Heart left ventricle (tissue), 13 donors: ENCODE measurements at regions not wholly inside any gene's neighbourhood (a gene's known extent, or its start where the extent isn't known, plus 50 kb on each side); places are given as distances from the start of the nearest gene placed in this dataset.

Experiments used
- POLR2A ChIP-seq, 2 donors: fragments of 450-650 bp; IDR thresholded peaks; one replicate each; pipeline ENCODE4 v1.6.1; 2017; ENCODE audit warnings: antibody characterized with exemption in 2 of 2, mild to moderate bottlenecking in 2 of 2, moderate library complexity in 2 of 2
- TF ChIP-seq, protein P1 (sequence below), 12 donors: fragments of 200-600 bp; sonication (generic) in 4 of 12; IDR thresholded peaks; one replicate each; pipeline versions ENCODE4 v1.5.0 to v1.8.0; 2018 to 2022; ENCODE audit warnings: antibody characterized with exemption in 12 of 12, mild to moderate bottlenecking in 5 of 12
- donor health status: ischemic (EF 13 %, LVEDD 7.1; RV severe dilation, severe dysfunction).
- donor health status: DM: no; HTN: yes; CAD: no.
- donor health status: DM: no; HTN: no; CAD: no.
- donor health status: ischemic (EF 25% LVEDD 6.9; RV normal size, moderate dysfunction).
- donor health status: ischemic (EF 25% LVEDD 5.7; RV mildly dilated, moderate dysfunction).
- donor health status: ischemic (EF 35%, LVEDD 5.7; RV mildly dilated, moderate dysfunction).
- donor health status: nonischemic (EF 11% LVEDD 7.7; RV severe dilation, severe dysfunction).
- donor health status: DM: yes; HTN: yes; CAD: no.
- donor health status: PGD.
- donor health status: ischemic (EF 29% LVEDD 5.4; RV normal size, mild dysfunction).
- donor health status: nonischemic (EF 23%, LVEDD 6.1; RV moderate dilation, normal function).

DNA sequence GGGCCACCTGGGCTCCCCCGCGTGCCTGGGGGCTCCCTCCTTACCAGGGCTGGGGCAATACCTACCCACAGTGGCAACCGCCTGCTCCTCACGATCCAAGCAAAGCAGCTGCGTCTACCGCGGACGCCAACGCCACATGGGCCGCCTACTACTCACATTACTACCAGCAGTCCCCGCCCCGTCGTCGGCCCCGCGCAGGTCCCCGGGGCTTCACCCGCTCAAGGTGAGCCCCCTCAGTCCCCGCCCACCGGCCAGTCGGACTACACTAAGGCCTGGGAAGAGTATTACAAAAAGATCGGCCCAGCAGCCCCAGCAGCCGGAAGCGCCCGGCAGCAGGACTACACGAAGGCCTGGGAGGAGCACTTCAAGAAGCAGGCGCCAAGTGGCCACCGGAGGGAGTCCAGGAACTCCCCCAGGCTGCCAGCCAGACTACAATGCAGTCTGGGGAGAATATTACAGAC, 106.0 kb upstream of the MTAP start:
- TF ChIP-seq, protein P1, sequence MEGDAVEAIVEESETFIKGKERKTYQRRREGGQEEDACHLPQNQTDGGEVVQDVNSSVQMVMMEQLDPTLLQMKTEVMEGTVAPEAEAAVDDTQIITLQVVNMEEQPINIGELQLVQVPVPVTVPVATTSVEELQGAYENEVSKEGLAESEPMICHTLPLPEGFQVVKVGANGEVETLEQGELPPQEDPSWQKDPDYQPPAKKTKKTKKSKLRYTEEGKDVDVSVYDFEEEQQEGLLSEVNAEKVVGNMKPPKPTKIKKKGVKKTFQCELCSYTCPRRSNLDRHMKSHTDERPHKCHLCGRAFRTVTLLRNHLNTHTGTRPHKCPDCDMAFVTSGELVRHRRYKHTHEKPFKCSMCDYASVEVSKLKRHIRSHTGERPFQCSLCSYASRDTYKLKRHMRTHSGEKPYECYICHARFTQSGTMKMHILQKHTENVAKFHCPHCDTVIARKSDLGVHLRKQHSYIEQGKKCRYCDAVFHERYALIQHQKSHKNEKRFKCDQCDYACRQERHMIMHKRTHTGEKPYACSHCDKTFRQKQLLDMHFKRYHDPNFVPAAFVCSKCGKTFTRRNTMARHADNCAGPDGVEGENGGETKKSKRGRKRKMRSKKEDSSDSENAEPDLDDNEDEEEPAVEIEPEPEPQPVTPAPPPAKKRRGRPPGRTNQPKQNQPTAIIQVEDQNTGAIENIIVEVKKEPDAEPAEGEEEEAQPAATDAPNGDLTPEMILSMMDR (IDR thresholded peaks at IDR 0.05) = no peak
- no peak for TF ChIP-seq POLR2A (IDR thresholded peaks at IDR 0.05)
